ENCODE measurements at regions not wholly inside any gene's neighbourhood (a gene's known extent, or its start where the extent isn't known, plus 50 kb on each side); places are given as distances from the start of the nearest gene placed in this dataset.

DNA sequence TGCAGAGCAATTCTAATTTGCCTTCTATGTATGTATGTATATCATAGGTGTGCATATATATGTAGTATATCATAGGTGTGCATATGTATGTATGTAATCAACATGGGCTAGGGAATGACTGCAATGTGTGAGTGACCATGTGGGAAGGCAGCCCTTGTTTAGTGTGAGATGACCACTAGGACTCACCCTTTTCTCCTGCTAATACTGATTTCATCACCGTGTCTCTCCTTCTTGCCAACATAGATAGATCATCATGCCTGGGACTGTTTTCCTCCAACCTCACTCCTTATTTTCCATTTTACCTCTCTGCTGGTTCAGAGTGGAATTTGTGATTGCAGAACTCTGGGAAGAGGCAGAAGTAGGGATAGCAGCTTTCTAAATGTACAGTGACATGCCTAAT is 63.6 kb upstream of the SFRP2 start:
- no peak overlapping the region for H2AFZ ChIP-seq (ENCODE audit: low read length)
- H3K4me2 ChIP-seq (ENCODE audit: extremely low read depth, insufficient read depth, low read length), result no peak overlapping the region
- TF ChIP-seq, protein P1, sequence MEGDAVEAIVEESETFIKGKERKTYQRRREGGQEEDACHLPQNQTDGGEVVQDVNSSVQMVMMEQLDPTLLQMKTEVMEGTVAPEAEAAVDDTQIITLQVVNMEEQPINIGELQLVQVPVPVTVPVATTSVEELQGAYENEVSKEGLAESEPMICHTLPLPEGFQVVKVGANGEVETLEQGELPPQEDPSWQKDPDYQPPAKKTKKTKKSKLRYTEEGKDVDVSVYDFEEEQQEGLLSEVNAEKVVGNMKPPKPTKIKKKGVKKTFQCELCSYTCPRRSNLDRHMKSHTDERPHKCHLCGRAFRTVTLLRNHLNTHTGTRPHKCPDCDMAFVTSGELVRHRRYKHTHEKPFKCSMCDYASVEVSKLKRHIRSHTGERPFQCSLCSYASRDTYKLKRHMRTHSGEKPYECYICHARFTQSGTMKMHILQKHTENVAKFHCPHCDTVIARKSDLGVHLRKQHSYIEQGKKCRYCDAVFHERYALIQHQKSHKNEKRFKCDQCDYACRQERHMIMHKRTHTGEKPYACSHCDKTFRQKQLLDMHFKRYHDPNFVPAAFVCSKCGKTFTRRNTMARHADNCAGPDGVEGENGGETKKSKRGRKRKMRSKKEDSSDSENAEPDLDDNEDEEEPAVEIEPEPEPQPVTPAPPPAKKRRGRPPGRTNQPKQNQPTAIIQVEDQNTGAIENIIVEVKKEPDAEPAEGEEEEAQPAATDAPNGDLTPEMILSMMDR (conservative IDR thresholded peaks at IDR 0.05 in 1 of 2, IDR thresholded peaks at IDR 0.05 in 1 of 2; ENCODE audit: low read depth in 1 of 2, low read length in 2 of 2), result no peak
- no peak for TF ChIP-seq EZH2 (IDR thresholded peaks at IDR 0.05; ENCODE audit: low read length, missing control alignments)
- no peaks in the 10 kb centered on the region for H4K20me1 ChIP-seq (ENCODE audit: control insufficient read depth, extremely low read depth, insufficient read depth, low read length)
- no peak overlapping the region for H3K9ac ChIP-seq (ENCODE audit: insufficient read depth, low read length)
- no peak overlapping the region for H3K4me3 ChIP-seq (replicated peaks in 1 of 4; ENCODE audit: control extremely low read depth in 1 of 4, insufficient read depth in 1 of 4, low read depth in 3 of 4, low read length in 4 of 4)
- no peak for DNase-seq (ENCODE audit: low read depth in 2 of 2)
- H3K27ac ChIP-seq (ENCODE audit: insufficient read depth, low read length), result no peak overlapping the region
- H3K36me3 ChIP-seq (ENCODE audit: control insufficient read depth, insufficient read depth, low read length), result no peaks in the 10 kb centered on the region
- no peaks in the 10 kb centered on the region for H3K79me2 ChIP-seq (ENCODE audit: control insufficient read depth, insufficient read depth, low read length)
- no peaks in the 10 kb centered on the region for H3K27me3 ChIP-seq (ENCODE audit: control insufficient read depth, insufficient read depth, low read length)
- no peaks in the 10 kb centered on the region for H3K9me3 ChIP-seq (ENCODE audit: control insufficient read depth, insufficient read depth, low read depth, low read length)
- no peaks in the 10 kb centered on the region for H3K4me1 ChIP-seq (ENCODE audit: control insufficient read depth, extremely low read depth, insufficient read depth, low read length)

- no peak overlapping the region for H3K27ac ChIP-seq (ENCODE audit: insufficient read depth, low read length)
- no peak overlapping the region for H3K4me3 ChIP-seq (replicated peaks in 1 of 4; ENCODE audit: control extremely low read depth in 1 of 4, insufficient read depth in 1 of 4, low read depth in 3 of 4, low read length in 4 of 4)
- no peaks in the 10 kb centered on the region for H3K27me3 ChIP-seq (ENCODE audit: control insufficient read depth, insufficient read depth, low read length)
- no peak overlapping the region for H2AFZ ChIP-seq (ENCODE audit: low read length)
- no peaks in the 10 kb centered on the region for H3K79me2 ChIP-seq (ENCODE audit: control insufficient read depth, insufficient read depth, low read length)
- no peaks in the 10 kb centered on the region for H3K36me3 ChIP-seq (ENCODE audit: control insufficient read depth, insufficient read depth, low read length)
- H3K9me3 ChIP-seq (ENCODE audit: control insufficient read depth, insufficient read depth, low read depth, low read length), result no peaks in the 10 kb centered on the region
- H3K9ac ChIP-seq (ENCODE audit: insufficient read depth, low read length), result no peak overlapping the region
- no peaks in the 10 kb centered on the region for H4K20me1 ChIP-seq (ENCODE audit: control insufficient read depth, extremely low read depth, insufficient read depth, low read length)
- TF ChIP-seq EZH2 (IDR thresholded peaks at IDR 0.05; ENCODE audit: low read length, missing control alignments), result no peak
- TF ChIP-seq, protein P1 (conservative IDR thresholded peaks at IDR 0.05 in 1 of 2, IDR thresholded peaks at IDR 0.05 in 1 of 2; ENCODE audit: low read depth in 1 of 2, low read length in 2 of 2), result no peak
- H3K4me1 ChIP-seq (ENCODE audit: control insufficient read depth, extremely low read depth, insufficient read depth, low read length), result no peaks in the 10 kb centered on the region
- H3K4me2 ChIP-seq (ENCODE audit: extremely low read depth, insufficient read depth, low read length), result no peak overlapping the region
- no peak for DNase-seq (ENCODE audit: low read depth in 2 of 2)
Observed at GRCh38 chr4:153850533-153851280, 61.8 kb upstream of the SFRP2 start.

DNA sequence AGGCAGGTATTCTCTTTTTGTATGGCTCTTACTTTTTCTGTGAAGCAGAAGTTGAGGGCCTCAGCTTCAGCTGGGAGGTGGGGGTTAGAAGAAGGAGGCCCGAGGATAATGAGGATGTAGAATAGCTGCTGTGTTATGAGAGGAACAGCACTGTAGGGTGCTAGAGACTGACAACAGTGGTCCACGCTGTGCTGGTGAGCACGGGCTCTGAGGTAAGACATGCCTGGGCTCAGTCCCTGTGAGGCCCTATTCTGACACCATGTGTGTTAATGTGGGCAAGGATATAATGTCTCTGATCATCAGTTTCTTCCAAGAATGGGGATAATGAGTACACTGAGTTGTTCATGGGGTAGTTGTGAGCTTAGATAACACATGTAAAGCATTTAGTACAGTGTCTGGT is 55.3 kb upstream of the SFRP2 start:
- no peak overlapping the region for H3K4me2 ChIP-seq (ENCODE audit: extremely low read depth, insufficient read depth, low read length)
- no peaks in the 10 kb centered on the region for H3K9me3 ChIP-seq (ENCODE audit: control insufficient read depth, insufficient read depth, low read depth, low read length)
- H3K9ac ChIP-seq (ENCODE audit: insufficient read depth, low read length), result no peak overlapping the region
- H3K4me3 ChIP-seq (replicated peaks in 1 of 4; ENCODE audit: control extremely low read depth in 1 of 4, insufficient read depth in 1 of 4, low read depth in 3 of 4, low read length in 4 of 4), result no peak overlapping the region
- H3K27ac ChIP-seq (ENCODE audit: insufficient read depth, low read length), result no peak overlapping the region
- H3K36me3 ChIP-seq (ENCODE audit: control insufficient read depth, insufficient read depth, low read length), result no peaks in the 10 kb centered on the region
- H2AFZ ChIP-seq (ENCODE audit: low read length), result no peak overlapping the region
- no peaks in the 10 kb centered on the region for H3K27me3 ChIP-seq (ENCODE audit: control insufficient read depth, insufficient read depth, low read length)
- no peaks in the 10 kb centered on the region for H3K79me2 ChIP-seq (ENCODE audit: control insufficient read depth, insufficient read depth, low read length)
- no peaks in the 10 kb centered on the region for H4K20me1 ChIP-seq (ENCODE audit: control insufficient read depth, extremely low read depth, insufficient read depth, low read length)
- DNase-seq (ENCODE audit: low read depth in 2 of 2), result no peak
- no peaks in the 10 kb centered on the region for H3K4me1 ChIP-seq (ENCODE audit: control insufficient read depth, extremely low read depth, insufficient read depth, low read length)
- TF ChIP-seq EZH2 (IDR thresholded peaks at IDR 0.05; ENCODE audit: low read length, missing control alignments), result no peak
- TF ChIP-seq, protein P1 (conservative IDR thresholded peaks at IDR 0.05 in 1 of 2, IDR thresholded peaks at IDR 0.05 in 1 of 2; ENCODE audit: low read depth in 1 of 2, low read length in 2 of 2), result no peak
